NB4 (cell line): ENCODE measurements at regions not wholly inside any gene's neighbourhood (a gene's known extent, or its start where the extent isn't known, plus 50 kb on each side); places are given as distances from the start of the nearest gene placed in this dataset.

Source experiments
- CTCF ChIP-seq: IDR thresholded peaks from one replicate; pipeline ENCODE4 v1.5.1; 2012; ENCODE audit warnings: low read depth, low read length
- MAX ChIP-seq: IDR thresholded peaks from 2 replicates; pipeline ENCODE4 v1.6.1; 2011; ENCODE audit warnings: low read depth, low read length
- POLR2A ChIP-seq: IDR thresholded peaks from 2 replicates; pipeline ENCODE4 v1.6.1; 2011; ENCODE audit warnings: mild to moderate bottlenecking; ENCODE audit not compliant: insufficient read length; ENCODE audit errors: extremely low read depth

- TF ChIP-seq POLR2A = no peak
- TF ChIP-seq CTCF = no peak
- TF ChIP-seq MAX = no peak
Observed at GRCh38 chr17:77852731-77853130, 105.8 kb upstream of the TNRC6C start.
